Gastroesophageal sphincter (tissue), 4 donors: ENCODE measurements at regions not wholly inside any gene's neighbourhood (a gene's known extent, or its start where the extent isn't known, plus 50 kb on each side); places are given as distances from the start of the nearest gene placed in this dataset.

Experiments
- ATAC-seq: fragments of 150-250 bp; one replicate; pipeline ENCODE4 v1.9.1; 2016; ENCODE audit warnings: mild to moderate bottlenecking, moderate library complexity
- H3K27ac ChIP-seq, 4 donors: fragments of 200-600 bp; sonication (generic) in 3 of 4; 1 replicate in 3 of 4; 2 replicates in 1 of 4; pipeline ENCODE4 v1.5.1; 2016 to 2019
- H3K27me3 ChIP-seq: fragments of 200-600 bp; sonication (generic); one replicate; pipeline ENCODE4 v1.5.1; 2019
- H3K36me3 ChIP-seq, 2 donors: fragments of 200-600 bp; sonication (generic); one replicate each; pipeline ENCODE4 v1.5.1; 2019; ENCODE audit warnings: control low read depth in 1 of 2
- H3K4me1 ChIP-seq, 3 donors: fragments of 200-600 bp; sonication (generic); 1 replicate in 2 of 3; 2 replicates in 1 of 3; pipeline ENCODE4 v1.5.1; 2016 to 2019; ENCODE audit warnings: control low read depth in 2 of 3
- H3K4me3 ChIP-seq, 2 donors: fragments of 200-600 bp; sonication (generic); one replicate each; pipeline ENCODE4 v1.5.1; 2019; ENCODE audit warnings: mild to moderate bottlenecking in 1 of 2, moderate library complexity in 1 of 2
- H3K9me3 ChIP-seq, 3 donors: fragments of 200-600 bp; sonication (generic); one replicate each; pipeline ENCODE4 v1.5.1; 2017 to 2019; ENCODE audit warnings: control low read depth in 2 of 3
- EP300 ChIP-seq: sonication (generic); formaldehyde crosslinking; IDR thresholded peaks from one replicate; pipeline ENCODE4 v1.6.1; 2017; ENCODE audit warnings: antibody characterized with exemption, mild to moderate bottlenecking
- POLR2A ChIP-seq, 2 donors: fragments of 450-650 bp; IDR thresholded peaks; one replicate each; pipeline ENCODE4 v1.6.1; 2017; ENCODE audit warnings: antibody characterized with exemption in 2 of 2, mild to moderate bottlenecking in 2 of 2, moderate library complexity in 1 of 2
- POLR2AphosphoS5 ChIP-seq: sonication (generic); formaldehyde crosslinking; IDR thresholded peaks from one replicate; pipeline ENCODE4 v1.6.1; 2017; ENCODE audit warnings: antibody characterized with exemption
- WGBS, 2 donors: methylation state at CpG; one replicate each; pipeline ENCODE4 v1.1.5; 2018; ENCODE audit warnings: low coverage in 1 of 2; 5-methylcytosine and 5-hydroxymethylcytosine counted together
- TF ChIP-seq, protein P1 (sequence below), 4 experiments: fragments of 200-600 bp in 2 of 4; fragments of 450-650 bp in 2 of 4; sonication (generic) in 1 of 4; IDR thresholded peaks; one replicate each; pipeline ENCODE4 v1.5.1; 2017 to 2019; ENCODE audit warnings: antibody characterized with exemption in 4 of 4, mild to moderate bottlenecking in 2 of 4, moderate library complexity in 2 of 4

DNA sequence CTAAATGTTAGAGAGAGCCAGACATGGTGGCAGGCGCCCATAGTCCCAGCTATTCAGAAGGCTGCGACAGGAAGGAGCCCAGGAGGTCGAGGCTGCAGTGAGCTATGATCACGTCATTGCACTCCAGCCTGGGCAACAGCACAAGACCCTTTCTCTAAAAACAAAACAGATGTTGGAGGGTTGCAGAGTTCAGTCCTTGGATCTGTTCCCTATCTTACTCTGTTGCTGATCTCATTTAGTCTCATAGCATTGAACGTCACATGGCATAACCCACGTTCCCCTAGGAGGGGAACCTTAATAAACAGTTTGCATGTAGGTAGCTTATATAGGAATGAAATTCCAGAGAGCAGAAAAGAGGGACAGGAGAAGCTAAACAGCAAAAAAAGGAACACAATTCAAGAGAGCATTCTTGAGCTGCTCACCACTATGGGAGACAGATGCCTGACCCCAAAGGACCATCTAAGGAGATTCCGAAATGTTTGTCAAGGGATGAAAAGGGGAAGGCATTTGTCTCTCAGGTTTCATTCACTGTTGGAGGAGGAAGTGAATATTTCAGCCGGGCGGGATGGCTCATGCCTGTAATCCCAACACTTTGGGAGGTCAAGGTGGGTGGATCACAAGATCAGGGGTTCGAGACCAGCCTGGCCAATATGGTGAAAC, 54.6 kb upstream of the PIM1 start:
- WGBS, 2 donors = 39% methylated on average over 5 of the region's 10 CpGs; no CpG with 5 or more reads in 1 of the 2 donors
- ATAC-seq = no peak

DNA sequence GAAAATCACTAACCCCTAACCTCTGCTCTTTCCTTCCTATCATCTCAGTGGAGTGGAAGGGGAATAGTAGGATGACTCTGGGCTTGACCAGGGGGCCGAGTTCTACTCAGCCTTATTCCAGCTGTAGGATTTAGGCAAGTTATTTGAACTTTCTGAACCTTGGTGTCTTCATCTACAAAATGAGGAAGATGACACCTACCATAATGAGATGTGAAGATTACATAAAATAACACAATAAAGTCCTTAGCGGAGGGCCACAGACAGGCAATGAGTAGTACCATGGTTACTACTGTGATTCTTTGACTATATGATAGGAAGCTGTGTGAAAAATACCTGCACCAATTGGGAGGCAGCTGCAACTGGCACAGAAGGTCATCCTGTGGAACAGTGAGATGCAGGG, 53.6 kb upstream of the PIM1 start:
- 83 to 90% methylated on average over 1 to 2 of the region's 2 CpGs for whole genome bisulfite sequencing, 2 donors
- no peaks in the 10 kb centered on the region for H3K9me3 ChIP-seq
- ATAC-seq = no peak
- TF ChIP-seq POLR2AphosphoS5 (no peak), EP300 (no peak), POLR2A (IDR thresholded peaks at IDR 0.05) (no peak)
- TF ChIP-seq, protein P1, sequence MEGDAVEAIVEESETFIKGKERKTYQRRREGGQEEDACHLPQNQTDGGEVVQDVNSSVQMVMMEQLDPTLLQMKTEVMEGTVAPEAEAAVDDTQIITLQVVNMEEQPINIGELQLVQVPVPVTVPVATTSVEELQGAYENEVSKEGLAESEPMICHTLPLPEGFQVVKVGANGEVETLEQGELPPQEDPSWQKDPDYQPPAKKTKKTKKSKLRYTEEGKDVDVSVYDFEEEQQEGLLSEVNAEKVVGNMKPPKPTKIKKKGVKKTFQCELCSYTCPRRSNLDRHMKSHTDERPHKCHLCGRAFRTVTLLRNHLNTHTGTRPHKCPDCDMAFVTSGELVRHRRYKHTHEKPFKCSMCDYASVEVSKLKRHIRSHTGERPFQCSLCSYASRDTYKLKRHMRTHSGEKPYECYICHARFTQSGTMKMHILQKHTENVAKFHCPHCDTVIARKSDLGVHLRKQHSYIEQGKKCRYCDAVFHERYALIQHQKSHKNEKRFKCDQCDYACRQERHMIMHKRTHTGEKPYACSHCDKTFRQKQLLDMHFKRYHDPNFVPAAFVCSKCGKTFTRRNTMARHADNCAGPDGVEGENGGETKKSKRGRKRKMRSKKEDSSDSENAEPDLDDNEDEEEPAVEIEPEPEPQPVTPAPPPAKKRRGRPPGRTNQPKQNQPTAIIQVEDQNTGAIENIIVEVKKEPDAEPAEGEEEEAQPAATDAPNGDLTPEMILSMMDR (IDR thresholded peaks at IDR 0.05) = no peak
- no peaks in the 10 kb centered on the region for H3K4me1 ChIP-seq
- no peak overlapping the region for H3K4me3 ChIP-seq
- H3K27me3 ChIP-seq = no peaks in the 10 kb centered on the region
- H3K27ac ChIP-seq = no peak overlapping the region
- H3K36me3 ChIP-seq = no peaks in the 10 kb centered on the region

More for the DNA sequence above, 54.6 kb upstream of the PIM1 start:
- H3K9me3 ChIP-seq = no peaks in the 10 kb centered on the region
- H3K27me3 ChIP-seq = no peaks in the 10 kb centered on the region
- no peaks in the 10 kb centered on the region for H3K36me3 ChIP-seq
- H3K4me1 ChIP-seq = no peaks in the 10 kb centered on the region
- H3K27ac ChIP-seq = no peak overlapping the region
- no peak for TF ChIP-seq EP300
- no peak for TF ChIP-seq POLR2A (IDR thresholded peaks at IDR 0.05)
- no peak for TF ChIP-seq POLR2AphosphoS5
- TF ChIP-seq, protein P1 (IDR thresholded peaks at IDR 0.05) = no peak
- H3K4me3 ChIP-seq = no peak overlapping the region

DNA sequence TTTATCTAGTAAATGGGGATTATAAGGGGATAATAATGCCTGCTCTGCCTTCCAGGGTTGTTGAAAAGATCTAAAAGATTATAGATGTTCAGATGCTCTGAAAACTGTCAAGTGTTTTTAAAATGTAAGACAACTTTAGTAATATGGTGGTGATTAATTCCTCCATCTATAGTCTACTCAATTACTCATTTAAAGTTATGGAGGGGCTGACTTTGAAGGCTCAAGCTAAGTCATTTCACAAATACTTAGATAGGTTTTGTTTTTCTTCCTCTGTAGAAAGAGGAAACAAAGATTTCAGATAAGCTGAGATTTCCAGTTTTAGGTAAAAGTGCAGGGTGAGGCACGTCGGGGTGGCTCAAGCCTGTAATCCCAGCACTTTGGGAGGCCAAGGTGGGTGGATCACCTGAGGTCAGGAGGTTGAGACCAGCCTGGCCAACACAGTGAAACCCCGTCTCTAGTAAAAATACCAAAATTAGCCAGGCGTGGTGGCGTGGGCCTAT, 50.5 kb upstream of the PIM1 start:
- no peak for ATAC-seq
- Histone ChIP-seq H3K36me3 (no peaks in the 10 kb centered on the region), H3K4me3 (no peak overlapping the region), H3K4me1 (no peaks in the 10 kb centered on the region), H3K27me3 (no peaks in the 10 kb centered on the region), H3K27ac (no peak overlapping the region), H3K9me3 (no peaks in the 10 kb centered on the region)
- WGBS, 2 donors = 100% methylated on average over 1 of the region's 5 CpGs; no CpG with 5 or more reads in 1 of the 2 donors
- TF ChIP-seq, protein P1 (IDR thresholded peaks at IDR 0.05) = no peak
- TF ChIP-seq POLR2AphosphoS5 (no peak), POLR2A (IDR thresholded peaks at IDR 0.05) (no peak), EP300 (no peak)
